RWPE1 (cell line): ENCODE measurements at regions not wholly inside any gene's neighbourhood (a gene's known extent, or its start where the extent isn't known, plus 50 kb on each side); places are given as distances from the start of the nearest gene placed in this dataset.

Experiments used
- CTCF ChIA-PET: fragments of 350-600 bp; sonication (Branson Sonifier 250); formaldehyde crosslinking; extraction: SDS; loops from one replicate; lab custom pipeline; 2021; lab: Yijun Ruan, JAX
- POLR2A ChIA-PET: fragments of 400-600 bp; formaldehyde crosslinking; extraction: SDS; loops from one replicate; lab custom pipeline; 2020; ENCODE audit warnings: antibody characterized with exemption; ENCODE audit not compliant: low non-redundant PET; lab: Yijun Ruan, JAX
- DNase-seq: peaks from one replicate; pipeline ENCODE4 v3.0.0; 2012; ENCODE audit warnings: low spot score
- H3K27ac ChIP-seq: fragments of 450-650 bp; 2 replicates; pipeline ENCODE4 v1.5.1; 2017
- CTCF ChIP-seq: fragments of 450-650 bp; conservative IDR thresholded peaks from 2 replicates; pipeline ENCODE4 v1.5.1; 2017; ENCODE audit warnings: low read depth, mild to moderate bottlenecking

GRCh38 chr7:35386082-35386815 is 132.3 kb upstream of the TBX20 start:
- TF ChIP-seq CTCF, result no peak
- POLR2A ChIA-PET, result no interaction called here
- no peak for DNase-seq
- CTCF ChIA-PET, result no interaction called here
- H3K27ac ChIP-seq, result no peak overlapping the region

- CTCF ChIA-PET, result no interaction called here
- no peak for TF ChIP-seq CTCF
These were observed 131.1 kb upstream of the TBX20 start for GRCh38 chr7:35384761-35385700.

GRCh38 chr7:35380739-35381224 is 126.9 kb upstream of the TBX20 start:
- POLR2A ChIA-PET, result no interaction called here
- no peak for DNase-seq
- CTCF ChIA-PET, result interaction anchor here (0.6 kb wide), 1 partner anchor 155 kb away, joined by 3 read pairs; no protein-coding TSS in a partner anchor
- no peak for TF ChIP-seq CTCF
- H3K27ac ChIP-seq, result no peak overlapping the region

More at GRCh38 chr7:35384761-35385700, 131.1 kb upstream of the TBX20 start:
- no peak overlapping the region for H3K27ac ChIP-seq
- POLR2A ChIA-PET, result no interaction called here
- DNase-seq, result no peak

- TF ChIP-seq CTCF, result no peak
- CTCF ChIA-PET, result no interaction called here
- no peak for DNase-seq
- POLR2A ChIA-PET, result no interaction called here
- no peak overlapping the region for H3K27ac ChIP-seq
These were observed 125.6 kb upstream of the TBX20 start for GRCh38 chr7:35379481-35379880.

GRCh38 chr7:35375516-35375915 is 121.6 kb upstream of the TBX20 start:
- ChIA-PET POLR2A (no interaction called here), CTCF (interaction anchor here (0.8 kb wide), 1 partner anchor 37 kb away, joined by 3 read pairs; no protein-coding TSS in a partner anchor)
- DNase-seq, result no peak

More at GRCh38 chr7:35375516-35375915, 121.6 kb upstream of the TBX20 start:
- H3K27ac ChIP-seq, result no peak overlapping the region
- TF ChIP-seq CTCF, result no peak
